ELF-1 (cell line): ENCODE measurements at regions not wholly inside any gene's neighbourhood (a gene's known extent, or its start where the extent isn't known, plus 50 kb on each side); places are given as distances from the start of the nearest gene placed in this dataset.

Experiments used
- DNase-seq: peaks from one replicate; pipeline ENCODE4 v3.0.0-alpha.2; 2016; ENCODE audit warnings: low read depth, low spot score

DNA sequence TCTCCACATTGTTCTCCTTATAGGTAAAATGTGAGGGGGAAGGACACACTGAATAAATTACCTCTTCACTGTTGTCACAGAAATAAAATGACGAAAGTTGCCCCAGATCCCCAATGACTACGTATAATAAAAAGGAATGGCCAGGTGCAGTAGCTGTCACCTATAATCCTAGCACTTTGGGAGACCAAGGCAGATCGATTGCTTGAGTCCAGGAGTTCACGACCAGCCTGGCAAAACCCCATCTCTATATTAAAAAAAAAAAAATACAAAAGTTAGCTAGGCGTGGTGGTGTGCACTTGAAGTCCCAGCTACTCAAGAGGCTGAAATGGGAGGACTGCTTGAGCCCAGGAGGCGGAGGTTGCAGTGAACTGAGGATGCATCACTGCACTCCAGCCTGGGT, 82.2 kb upstream of the APC start:
- DNase-seq = no peak

- DNase-seq = no peak
These were observed 81.2 kb upstream of the APC start for GRCh38 chr5:112656451-112656850.

GRCh38 chr5:112657804-112658203, 79.9 kb upstream of the APC start:
- DNase-seq = no peak

GRCh38 chr5:112660359-112660758, 77.3 kb upstream of the APC start:
- no peak for DNase-seq

GRCh38 chr5:112663146-112663545, 74.5 kb upstream of the APC start:
- no peak for DNase-seq

DNA sequence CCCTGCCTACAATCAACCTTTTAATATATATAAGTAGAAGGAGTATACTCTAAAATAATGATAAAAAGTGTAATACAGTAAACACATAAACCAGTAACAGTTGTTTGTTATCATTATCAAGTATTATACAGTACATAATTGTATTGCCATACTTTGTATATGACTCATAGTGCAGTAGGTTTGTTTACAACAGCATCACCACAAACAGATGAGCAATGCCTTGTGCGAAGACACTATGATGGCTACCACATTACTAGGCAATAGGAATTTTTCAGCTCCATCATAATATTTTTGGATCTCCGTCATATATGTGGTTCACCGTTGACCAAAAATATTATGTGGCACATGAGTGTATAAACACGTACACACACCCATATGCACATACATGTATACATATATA, 69.7 kb upstream of the APC start:
- no peak for DNase-seq

- DNase-seq = no peak
These were observed 68.8 kb upstream of the APC start for GRCh38 chr5:112668911-112669310.

DNA sequence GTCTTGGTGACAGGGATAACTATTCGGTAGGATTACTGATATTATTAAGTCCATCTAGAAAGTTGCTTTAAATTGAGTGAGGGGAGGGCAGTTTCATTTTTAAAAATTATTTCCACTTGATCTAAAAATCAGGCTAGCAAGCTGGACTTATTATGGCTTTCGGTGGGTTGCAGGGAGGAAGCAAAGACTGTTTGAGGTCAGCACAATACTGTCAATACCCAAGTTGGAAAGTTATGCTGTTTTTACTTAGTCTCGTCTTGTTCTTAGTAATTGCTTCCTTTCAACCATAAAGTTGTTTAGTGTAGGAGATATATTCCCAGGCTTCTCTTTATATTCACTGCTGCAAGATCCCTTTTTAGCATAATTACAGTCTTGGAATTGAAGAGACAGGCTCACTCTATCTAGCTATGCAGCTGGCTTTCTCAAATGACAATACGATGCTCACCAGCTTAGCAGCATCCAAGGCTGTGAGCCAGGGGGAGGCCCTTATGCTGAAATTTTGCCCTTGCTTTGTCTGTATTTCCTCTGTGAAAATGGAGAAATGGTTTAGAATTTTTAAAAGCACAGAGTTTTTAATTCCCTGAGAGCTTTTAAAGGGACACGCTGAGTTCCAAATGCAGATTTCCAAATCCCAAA, 68.2 kb upstream of the APC start:
- DNase-seq = no peak

GRCh38 chr5:112671687-112672086, 66.0 kb upstream of the APC start:
- DNase-seq = no peak

- no peak for DNase-seq
These were observed 56.2 kb upstream of the APC start for GRCh38 chr5:112681481-112681908.

- DNase-seq = no peak
These were observed 55.0 kb upstream of the APC start for GRCh38 chr5:112682621-112683061.

DNA sequence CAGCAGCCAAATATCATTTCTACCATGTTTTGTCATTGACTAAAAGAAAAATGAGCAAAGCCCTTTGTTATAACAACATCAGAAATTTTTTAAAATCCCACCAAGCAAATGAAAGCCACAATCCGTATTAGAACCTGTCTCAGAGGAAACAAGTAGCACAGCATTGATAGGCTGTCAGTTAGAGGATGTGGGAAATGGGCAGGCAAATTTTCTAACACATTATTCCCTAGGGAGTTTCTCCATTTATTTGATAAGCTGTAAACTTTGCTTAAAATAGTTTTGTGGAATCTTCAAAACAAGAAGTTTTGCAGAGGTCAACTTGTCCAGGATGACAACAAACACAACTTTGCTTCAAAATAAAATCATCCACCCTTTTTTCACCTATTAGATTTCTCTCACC, 53.6 kb upstream of the APC start:
- DNase-seq = no peak

DNA sequence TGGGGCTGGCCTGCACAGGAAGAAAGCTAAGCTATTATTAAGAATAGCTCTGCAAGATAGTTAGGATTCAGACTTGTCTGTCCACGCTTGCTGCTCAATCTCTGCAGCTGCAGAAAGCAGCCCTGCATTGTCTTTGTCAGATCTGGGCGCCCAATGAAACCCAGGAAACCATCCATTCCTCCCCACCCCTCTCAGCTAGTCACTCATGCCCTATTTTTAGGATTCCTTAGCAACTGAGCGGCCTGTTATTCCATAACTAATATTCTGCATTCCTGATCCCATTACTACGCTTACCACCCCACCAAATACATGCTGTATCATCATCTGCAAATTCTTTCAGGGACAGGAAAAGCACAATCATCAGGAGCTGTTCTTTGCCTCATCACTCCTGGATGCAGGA, 52.9 kb upstream of the APC start:
- DNase-seq = no peak

DNA sequence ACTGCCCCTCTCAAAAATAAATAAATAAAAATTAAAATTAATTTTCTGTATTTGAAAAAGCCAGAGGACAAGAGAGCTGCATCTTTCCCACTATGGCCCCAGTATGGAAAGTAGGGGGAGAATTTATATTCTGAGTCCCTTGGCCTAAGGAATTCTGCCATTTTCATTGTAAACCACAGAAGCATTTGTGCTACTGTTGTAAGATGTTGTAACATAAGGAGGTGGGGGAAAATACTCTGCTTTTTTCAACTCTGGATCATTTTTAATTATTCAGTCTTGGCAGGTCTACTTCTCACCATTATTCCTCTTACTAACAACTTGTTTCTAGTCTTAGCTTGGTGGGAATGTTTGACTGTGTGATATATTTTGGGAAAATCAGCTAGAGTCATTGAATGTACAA, 52.3 kb upstream of the APC start:
- DNase-seq = no peak

- DNase-seq = no peak
These were observed 51.8 kb upstream of the APC start for GRCh38 chr5:112685931-112686330.

- no peak for DNase-seq
These were observed 51.0 kb upstream of the APC start for GRCh38 chr5:112686675-112687074.

DNA sequence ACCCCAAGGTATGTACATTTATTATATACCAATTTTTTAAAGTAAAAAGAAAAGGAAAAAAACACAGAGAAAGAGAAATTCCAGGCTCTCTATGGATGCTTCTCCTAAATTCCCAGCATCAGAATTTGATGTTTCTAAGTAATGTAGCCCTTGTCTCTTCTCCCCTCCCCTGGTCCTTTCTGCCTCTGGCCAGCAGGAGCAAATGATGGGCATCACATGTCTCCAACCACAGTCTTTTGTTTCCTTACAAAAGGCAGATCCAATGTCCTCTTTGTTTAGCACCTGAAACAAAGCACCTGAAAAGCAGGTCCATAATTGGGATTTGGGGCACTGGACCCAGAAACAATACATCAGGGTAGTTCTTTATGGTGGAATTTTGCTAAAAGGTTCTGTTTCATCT, 50.4 kb upstream of the APC start:
- DNase-seq = peak; percentile 41
